Osteoblast (primary cell): ENCODE measurements at regions not wholly inside any gene's neighbourhood (a gene's known extent, or its start where the extent isn't known, plus 50 kb on each side); places are given as distances from the start of the nearest gene placed in this dataset.

ENCODE experiments used
- DNase-seq: peaks from one replicate; pipeline ENCODE4 v3.0.0; 2011; ENCODE audit warnings: low spot score, mixed read lengths; ENCODE audit not compliant: insufficient read length; ENCODE audit errors: missing footprints
- H2AFZ ChIP-seq: 2 replicates; pipeline ENCODE4 v1.6.0; 2011; ENCODE audit warnings: mild to moderate bottlenecking, low read length
- H3K27ac ChIP-seq: 2 replicates; pipeline ENCODE4 v1.5.1; 2011; ENCODE audit warnings: mild to moderate bottlenecking, low read depth, low read length, moderate library complexity
- H3K27me3 ChIP-seq: 2 replicates; pipeline ENCODE4 v1.6.0; 2012; ENCODE audit warnings: mild to moderate bottlenecking, control low read depth, inconsistent platforms, low read length, moderate library complexity; ENCODE audit not compliant: insufficient read depth
- H3K36me3 ChIP-seq: 2 replicates; pipeline ENCODE4 v1.5.1; 2011; ENCODE audit warnings: mild to moderate bottlenecking, low read length, control low read depth, moderate library complexity; ENCODE audit not compliant: insufficient read depth
- H3K4me1 ChIP-seq: 2 replicates; pipeline ENCODE4 v1.5.1; 2011; ENCODE audit warnings: mild to moderate bottlenecking, low read length, control low read depth, moderate library complexity; ENCODE audit not compliant: insufficient read depth
- H3K4me2 ChIP-seq: 2 replicates; pipeline ENCODE4 v1.6.0; 2011; ENCODE audit warnings: mild to moderate bottlenecking, low read length; ENCODE audit not compliant: insufficient read depth
- H3K4me3 ChIP-seq: fragments of 200-600 bp; sonication (generic); 3 replicates; pipeline ENCODE4 v1.5.1; 2012; ENCODE audit warnings: mild to moderate bottlenecking, low read length, inconsistent platforms; ENCODE audit not compliant: insufficient read depth
- H3K79me2 ChIP-seq: 2 replicates; pipeline ENCODE4 v1.6.0; 2012; ENCODE audit warnings: mild to moderate bottlenecking, low read length, control low read depth, inconsistent platforms; ENCODE audit not compliant: insufficient read depth
- H3K9me3 ChIP-seq: 2 replicates; pipeline ENCODE4 v1.5.1; 2011; ENCODE audit warnings: low read depth, low read length, control low read depth
- H4K20me1 ChIP-seq: 2 replicates; pipeline ENCODE4 v1.6.0; 2012; ENCODE audit warnings: mild to moderate bottlenecking, low read length, control low read depth; ENCODE audit not compliant: insufficient read depth
- TF ChIP-seq, protein P1 (sequence below): IDR thresholded peaks from 2 replicates; pipeline ENCODE4 v1.5.1; 2011; ENCODE audit warnings: mild to moderate bottlenecking, low read depth, low read length, moderate library complexity; ENCODE audit errors: extremely low read depth

DNA sequence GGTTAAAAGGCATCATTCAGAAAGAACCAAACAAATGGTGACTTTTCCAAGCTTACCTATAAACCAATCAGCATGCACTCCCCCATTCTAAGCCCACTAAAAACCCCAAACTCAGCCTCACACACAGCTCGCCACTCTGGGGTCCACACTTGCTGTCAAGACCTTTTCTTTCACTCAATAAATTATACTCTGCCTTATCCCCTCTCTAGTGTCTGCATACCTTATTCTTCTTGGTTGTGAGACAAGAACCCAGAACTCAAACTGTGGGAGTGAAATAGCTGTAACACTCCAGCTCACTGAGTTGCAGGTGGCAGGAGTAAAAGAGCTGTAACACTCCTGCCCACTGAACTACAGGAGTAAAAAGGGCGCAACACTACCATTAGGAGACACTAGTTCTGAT, 559.0 kb downstream of the TBC1D4 start:
- no peak for DNase-seq
- TF ChIP-seq, protein P1, sequence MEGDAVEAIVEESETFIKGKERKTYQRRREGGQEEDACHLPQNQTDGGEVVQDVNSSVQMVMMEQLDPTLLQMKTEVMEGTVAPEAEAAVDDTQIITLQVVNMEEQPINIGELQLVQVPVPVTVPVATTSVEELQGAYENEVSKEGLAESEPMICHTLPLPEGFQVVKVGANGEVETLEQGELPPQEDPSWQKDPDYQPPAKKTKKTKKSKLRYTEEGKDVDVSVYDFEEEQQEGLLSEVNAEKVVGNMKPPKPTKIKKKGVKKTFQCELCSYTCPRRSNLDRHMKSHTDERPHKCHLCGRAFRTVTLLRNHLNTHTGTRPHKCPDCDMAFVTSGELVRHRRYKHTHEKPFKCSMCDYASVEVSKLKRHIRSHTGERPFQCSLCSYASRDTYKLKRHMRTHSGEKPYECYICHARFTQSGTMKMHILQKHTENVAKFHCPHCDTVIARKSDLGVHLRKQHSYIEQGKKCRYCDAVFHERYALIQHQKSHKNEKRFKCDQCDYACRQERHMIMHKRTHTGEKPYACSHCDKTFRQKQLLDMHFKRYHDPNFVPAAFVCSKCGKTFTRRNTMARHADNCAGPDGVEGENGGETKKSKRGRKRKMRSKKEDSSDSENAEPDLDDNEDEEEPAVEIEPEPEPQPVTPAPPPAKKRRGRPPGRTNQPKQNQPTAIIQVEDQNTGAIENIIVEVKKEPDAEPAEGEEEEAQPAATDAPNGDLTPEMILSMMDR = no peak
- no peaks in the 10 kb centered on the region for H3K79me2 ChIP-seq

DNA sequence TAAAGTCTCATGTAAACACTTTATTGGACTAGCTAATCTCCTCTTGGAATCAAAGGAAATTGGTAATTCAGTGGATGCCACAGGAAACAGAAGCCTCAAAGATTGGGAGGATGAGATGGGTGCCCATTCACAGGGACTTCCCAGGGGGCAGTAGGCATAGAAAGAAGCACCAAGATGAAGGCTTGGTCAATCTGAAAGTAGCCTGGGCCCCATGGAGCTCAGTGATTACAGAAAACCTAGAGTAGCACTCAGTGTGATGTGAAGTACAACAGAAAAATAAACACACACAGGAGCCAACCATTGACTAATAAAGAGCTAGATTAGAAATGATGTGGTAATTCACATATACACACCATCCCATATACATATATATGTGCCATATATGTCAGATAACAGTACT, 560.6 kb downstream of the TBC1D4 start:
- Histone ChIP-seq H3K4me2 (no peak overlapping the region), H3K27me3 (no peaks in the 10 kb centered on the region), H3K4me3 (no peak overlapping the region), H3K79me2 (no peaks in the 10 kb centered on the region), H4K20me1 (no peaks in the 10 kb centered on the region), H3K36me3 (no peaks in the 10 kb centered on the region), H3K9me3 (no peaks in the 10 kb centered on the region), H3K4me1 (no peaks in the 10 kb centered on the region), H2AFZ (no peak overlapping the region), H3K27ac (no peak overlapping the region)
- DNase-seq = no peak
- TF ChIP-seq, protein P1 = no peak

More for the DNA sequence above, 559.0 kb downstream of the TBC1D4 start:
- Histone ChIP-seq H4K20me1 (no peaks in the 10 kb centered on the region), H3K27me3 (no peaks in the 10 kb centered on the region), H3K9me3 (no peaks in the 10 kb centered on the region), H3K36me3 (no peaks in the 10 kb centered on the region), H3K4me2 (no peak overlapping the region), H2AFZ (no peak overlapping the region), H3K27ac (no peak overlapping the region), H3K4me3 (no peak overlapping the region), H3K4me1 (no peaks in the 10 kb centered on the region)

DNA sequence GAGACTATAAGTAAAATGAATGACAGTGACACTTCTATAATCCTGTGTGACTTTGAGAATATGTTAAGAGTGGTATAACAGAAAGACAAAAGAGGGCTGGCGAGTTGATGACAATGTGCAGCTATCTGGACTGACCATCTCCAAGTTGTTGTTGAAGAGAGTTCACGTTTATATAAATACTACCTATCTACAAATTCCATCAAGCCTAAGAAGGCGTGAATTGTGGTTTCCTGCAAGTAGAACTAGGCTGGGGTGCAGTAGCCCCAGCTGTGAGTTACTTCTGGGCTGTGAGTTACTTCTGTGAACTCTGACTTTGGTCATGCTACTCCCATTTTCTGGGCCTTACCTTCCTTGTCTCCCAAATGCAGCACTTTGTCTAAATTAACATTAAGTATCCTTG, 561.0 kb downstream of the TBC1D4 start:
- H2AFZ ChIP-seq = no peak overlapping the region
- no peak overlapping the region for H3K4me2 ChIP-seq
- H3K9me3 ChIP-seq = no peaks in the 10 kb centered on the region
- no peaks in the 10 kb centered on the region for H3K79me2 ChIP-seq
- H3K4me3 ChIP-seq = no peak overlapping the region
- H4K20me1 ChIP-seq = no peaks in the 10 kb centered on the region
- no peak overlapping the region for H3K27ac ChIP-seq
- DNase-seq = no peak
- H3K4me1 ChIP-seq = no peaks in the 10 kb centered on the region
- no peaks in the 10 kb centered on the region for H3K36me3 ChIP-seq
- TF ChIP-seq, protein P1 = no peak
- no peaks in the 10 kb centered on the region for H3K27me3 ChIP-seq

DNA sequence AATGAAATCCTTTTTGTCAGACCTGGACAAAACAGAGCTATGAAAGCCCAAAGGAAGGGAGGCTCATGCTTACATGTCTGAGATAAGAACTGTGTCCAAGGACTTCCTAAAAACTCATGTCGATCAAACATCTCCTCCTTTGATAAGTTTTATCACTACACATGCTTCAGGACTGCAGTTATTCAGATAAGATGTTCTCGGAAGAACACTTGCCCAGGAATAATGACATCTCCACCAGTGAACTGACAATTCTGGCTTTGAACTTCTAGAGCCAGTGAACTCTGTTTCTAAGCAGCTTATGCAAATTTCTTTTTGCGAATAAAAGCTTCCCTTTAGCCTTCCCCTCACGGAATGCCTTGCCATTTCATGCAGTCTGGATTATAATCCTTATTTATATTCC, 561.6 kb downstream of the TBC1D4 start:
- H2AFZ ChIP-seq = no peak overlapping the region
- no peaks in the 10 kb centered on the region for H4K20me1 ChIP-seq
- no peak overlapping the region for H3K4me2 ChIP-seq
- no peak overlapping the region for H3K27ac ChIP-seq
- no peak overlapping the region for H3K4me3 ChIP-seq
- H3K27me3 ChIP-seq = no peaks in the 10 kb centered on the region
- H3K4me1 ChIP-seq = no peaks in the 10 kb centered on the region
- no peaks in the 10 kb centered on the region for H3K36me3 ChIP-seq
- TF ChIP-seq, protein P1 = no peak
- no peaks in the 10 kb centered on the region for H3K9me3 ChIP-seq
- no peaks in the 10 kb centered on the region for H3K79me2 ChIP-seq
- DNase-seq = no peak
